Mammary epithelial cell (primary cell): ENCODE measurements at regions not wholly inside any gene's neighbourhood (a gene's known extent, or its start where the extent isn't known, plus 50 kb on each side); places are given as distances from the start of the nearest gene placed in this dataset.

Source experiments
- CTCF ChIP-seq, 2 donors: IDR thresholded peaks in 1 of 2; conservative IDR thresholded peaks in 1 of 2; 2 replicates each; pipeline ENCODE4 v1.5.1; 2011 to 2012; ENCODE audit warnings: inconsistent platforms in 2 of 2, low read length in 2 of 2, mild to moderate bottlenecking in 2 of 2, control low read depth in 1 of 2, low read depth in 1 of 2; ENCODE audit not compliant: insufficient read depth in 1 of 2; ENCODE audit errors: extremely low read depth in 1 of 2
- EZH2 ChIP-seq: IDR thresholded peaks from 2 replicates; pipeline ENCODE4 v1.6.1; 2012; ENCODE audit warnings: low read length, inconsistent platforms, borderline replicate concordance

GRCh38 chr17:83203472-83204221 lies 124.2 kb downstream of the METRNL start:
- TF ChIP-seq CTCF (conservative IDR thresholded peaks at IDR 0.05 in 1 of 2, IDR thresholded peaks at IDR 0.05 in 1 of 2; ENCODE audit: extremely low read depth in 1 of 2, insufficient read depth in 1 of 2, low read depth in 1 of 2, low read length in 2 of 2) (no peak), EZH2 (no peak)
